Islet precursor cell (in vitro differentiated cells): ENCODE measurements at regions not wholly inside any gene's neighbourhood (a gene's known extent, or its start where the extent isn't known, plus 50 kb on each side); places are given as distances from the start of the nearest gene placed in this dataset.

Experiments used
- DNase-seq: peaks from one replicate; pipeline ENCODE4 v3.0.0-alpha.2; 2018

- no peak for DNase-seq
Measured at GRCh38 chr13:107906131-107906530, 309.2 kb downstream of the LIG4 start.

DNA sequence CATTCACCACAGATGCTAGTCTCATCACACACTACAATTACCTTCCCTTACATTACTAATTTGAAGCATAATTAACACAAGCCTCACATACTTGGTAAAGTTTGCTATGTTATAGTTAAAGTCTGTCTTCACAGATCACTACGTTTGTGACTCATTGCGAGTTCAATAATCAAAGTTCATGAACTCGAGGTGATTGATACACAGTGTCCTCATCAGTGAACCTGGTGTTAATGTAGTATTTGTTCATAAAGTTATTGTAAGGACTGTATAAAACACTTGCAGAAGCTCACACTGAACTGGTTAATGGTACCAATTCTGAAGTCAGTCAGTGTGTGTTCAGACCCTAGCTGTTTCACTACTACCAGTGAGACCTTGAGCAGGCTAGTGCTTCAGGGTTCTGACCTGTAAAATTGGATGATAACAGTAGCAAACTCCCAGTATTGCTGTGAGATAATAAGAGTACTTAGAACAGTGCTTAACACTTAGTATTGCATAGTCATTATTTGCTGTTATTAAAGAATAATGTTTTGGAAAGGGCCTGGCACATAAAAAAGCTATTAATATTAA lies 313.3 kb downstream of the LIG4 start:
- no peak for DNase-seq

GRCh38 chr13:107901230-107901629 lies 314.1 kb downstream of the LIG4 start:
- DNase-seq, result no peak

DNA sequence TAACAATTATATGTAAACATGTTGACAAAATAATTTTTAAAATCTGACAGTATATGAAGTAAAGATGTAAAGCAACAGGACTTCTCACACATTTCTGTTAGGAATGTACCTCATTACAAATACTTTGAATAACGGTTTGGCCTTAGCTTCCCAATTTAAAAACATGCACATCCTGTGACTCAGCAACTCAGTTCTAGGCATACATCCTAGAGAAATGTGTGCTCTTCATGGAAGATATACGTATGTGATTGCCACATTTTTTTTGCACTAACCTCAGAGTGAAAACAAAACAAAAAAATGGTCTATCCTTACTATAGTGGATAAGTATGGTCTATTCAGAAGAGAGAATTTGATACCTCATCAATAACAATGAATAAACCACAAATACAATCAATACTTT lies 314.6 kb downstream of the LIG4 start:
- no peak for DNase-seq

GRCh38 chr13:107886118-107886517 lies 329.2 kb downstream of the LIG4 start:
- no peak for DNase-seq

GRCh38 chr13:107884564-107884963 lies 330.8 kb downstream of the LIG4 start:
- DNase-seq, result no peak

DNA sequence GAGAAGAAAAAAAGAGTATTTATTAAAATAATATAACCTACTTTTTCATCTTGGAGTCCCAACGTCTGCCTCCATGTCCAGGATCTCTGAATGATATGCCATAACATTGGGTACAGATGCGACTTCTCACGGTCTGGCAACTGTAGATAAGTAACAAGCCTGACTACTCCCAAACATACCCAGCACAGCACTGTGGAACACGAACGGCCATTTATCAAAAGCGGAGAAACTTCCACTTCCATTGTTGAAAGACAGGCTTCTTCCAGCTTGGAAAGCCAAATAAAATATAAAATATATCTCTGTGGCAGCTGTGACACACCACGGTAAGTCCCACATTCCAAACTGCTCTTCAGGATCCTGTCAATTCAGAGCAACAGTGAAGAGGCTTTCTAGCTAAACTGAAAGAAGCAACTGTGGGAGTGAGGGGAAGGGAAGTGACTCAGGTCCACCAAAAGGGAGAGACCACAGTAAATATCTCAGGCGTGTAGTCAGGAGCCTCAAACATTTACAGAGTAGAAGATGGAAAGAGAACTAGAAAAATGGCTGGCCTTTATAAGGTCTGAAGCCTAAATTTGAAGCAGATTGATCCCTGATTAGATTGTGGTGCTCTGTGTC lies 331.7 kb downstream of the LIG4 start:
- no peak for DNase-seq

DNA sequence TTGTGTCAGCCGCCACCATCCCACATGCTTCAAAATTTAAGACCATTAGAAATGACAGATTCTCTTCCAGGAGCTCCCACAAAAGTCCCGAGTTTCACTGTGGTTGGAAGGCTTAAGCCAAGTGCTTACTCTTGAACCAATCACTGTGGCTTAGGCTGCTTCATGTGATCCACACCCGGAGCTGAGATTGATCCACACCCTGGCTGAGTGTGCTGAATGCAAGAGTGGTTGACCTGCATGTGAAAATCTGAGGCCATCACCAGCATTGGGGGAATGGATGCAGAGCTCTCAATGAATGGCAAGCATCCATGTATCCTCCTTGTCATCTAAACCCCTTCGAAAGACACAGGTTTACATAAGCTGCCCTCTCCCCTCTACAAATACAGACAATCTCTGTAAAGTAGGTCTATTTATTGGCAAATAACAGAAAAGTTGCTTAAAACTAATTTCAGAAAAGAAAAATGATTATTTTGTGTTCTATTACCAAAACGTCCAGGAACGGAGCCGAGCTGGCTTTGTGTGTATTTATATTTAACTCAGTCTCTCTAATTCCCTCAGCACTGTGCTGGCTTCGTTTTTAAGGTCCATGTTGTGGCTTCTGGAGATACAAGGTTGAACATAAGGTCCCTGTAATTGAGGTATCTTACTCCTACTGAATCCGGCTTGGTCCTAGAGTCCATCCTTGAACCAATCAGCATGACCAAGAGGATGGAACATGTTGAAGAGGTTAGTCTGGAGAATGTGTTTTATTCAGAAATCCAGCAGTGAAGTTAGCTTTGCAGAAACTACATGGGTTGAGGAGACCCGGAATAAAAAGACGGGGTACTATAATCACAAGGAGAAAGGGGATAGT lies 332.4 kb downstream of the LIG4 start:
- no peak for DNase-seq

- DNase-seq, result no peak
Measured at GRCh38 chr13:107881362-107881761, 334.0 kb downstream of the LIG4 start.

DNA sequence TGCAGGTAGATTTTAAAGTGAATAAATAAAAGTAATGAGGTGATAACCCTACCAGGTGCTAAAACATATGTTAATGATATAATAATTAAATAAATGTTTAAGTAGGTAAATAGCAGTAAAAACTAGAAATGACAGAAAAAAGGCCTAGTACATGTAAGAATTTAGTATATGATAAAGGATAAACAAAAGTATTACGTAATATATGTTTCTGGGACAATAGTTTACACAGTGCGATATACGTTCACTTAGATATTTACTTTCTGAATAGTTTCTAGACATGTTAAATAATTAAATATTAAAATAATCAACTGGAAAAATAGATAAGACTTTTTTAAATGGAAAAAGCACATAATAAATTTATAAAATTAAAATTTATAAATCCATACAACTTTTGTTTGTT lies 340.9 kb downstream of the LIG4 start:
- DNase-seq, result no peak

- no peak for DNase-seq
Measured at GRCh38 chr13:107873926-107874325, 341.4 kb downstream of the LIG4 start.

DNA sequence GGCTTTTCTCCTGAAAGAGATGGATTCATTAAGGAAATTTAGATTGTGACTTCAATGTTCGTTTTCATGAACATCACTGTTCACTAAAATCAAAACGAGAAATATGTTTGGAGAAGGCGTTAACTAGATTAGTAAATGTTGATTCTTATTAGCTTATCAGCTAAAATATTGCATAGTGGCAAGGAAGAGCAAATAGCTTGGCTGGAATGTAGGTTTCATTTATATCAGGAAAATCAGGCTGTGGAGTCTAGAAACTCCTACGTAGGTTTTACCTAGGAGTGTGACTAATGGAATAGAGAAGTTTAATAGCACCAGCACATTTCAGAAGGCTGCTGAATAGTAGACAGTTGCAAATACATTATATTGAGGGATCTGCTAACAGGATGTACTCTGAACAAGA lies 344.9 kb downstream of the LIG4 start:
- no peak for DNase-seq

- peak; percentile 80 for DNase-seq
Measured at GRCh38 chr13:107867701-107868661, 347.4 kb downstream of the LIG4 start.

GRCh38 chr13:107866941-107867623 lies 348.3 kb downstream of the LIG4 start:
- DNase-seq, result peak; percentile 69

GRCh38 chr13:107866032-107866940 lies 349.1 kb downstream of the LIG4 start:
- DNase-seq, result peak; percentile 89

DNA sequence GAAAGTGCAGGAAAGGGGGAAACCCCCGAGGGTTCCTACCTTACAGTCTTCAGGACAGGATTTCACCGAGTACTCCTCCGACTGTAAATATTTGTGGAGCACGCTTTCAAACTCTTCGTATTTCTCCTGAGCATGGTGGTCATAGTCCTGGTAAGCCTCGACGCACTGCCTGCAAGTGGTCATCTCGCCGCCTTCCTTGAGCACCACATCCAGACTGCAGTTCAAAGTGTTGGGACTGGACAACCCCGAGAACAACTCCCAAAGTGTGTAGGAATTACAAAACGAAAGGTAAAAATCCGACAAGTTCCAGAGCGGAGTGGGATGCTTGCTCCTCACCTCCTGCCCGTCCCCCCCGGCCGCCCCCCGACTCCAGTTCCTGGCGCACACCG lies 349.7 kb downstream of the LIG4 start:
- no peak for DNase-seq

GRCh38 chr13:107865318-107865575 lies 350.1 kb downstream of the LIG4 start:
- DNase-seq, result no peak

DNA sequence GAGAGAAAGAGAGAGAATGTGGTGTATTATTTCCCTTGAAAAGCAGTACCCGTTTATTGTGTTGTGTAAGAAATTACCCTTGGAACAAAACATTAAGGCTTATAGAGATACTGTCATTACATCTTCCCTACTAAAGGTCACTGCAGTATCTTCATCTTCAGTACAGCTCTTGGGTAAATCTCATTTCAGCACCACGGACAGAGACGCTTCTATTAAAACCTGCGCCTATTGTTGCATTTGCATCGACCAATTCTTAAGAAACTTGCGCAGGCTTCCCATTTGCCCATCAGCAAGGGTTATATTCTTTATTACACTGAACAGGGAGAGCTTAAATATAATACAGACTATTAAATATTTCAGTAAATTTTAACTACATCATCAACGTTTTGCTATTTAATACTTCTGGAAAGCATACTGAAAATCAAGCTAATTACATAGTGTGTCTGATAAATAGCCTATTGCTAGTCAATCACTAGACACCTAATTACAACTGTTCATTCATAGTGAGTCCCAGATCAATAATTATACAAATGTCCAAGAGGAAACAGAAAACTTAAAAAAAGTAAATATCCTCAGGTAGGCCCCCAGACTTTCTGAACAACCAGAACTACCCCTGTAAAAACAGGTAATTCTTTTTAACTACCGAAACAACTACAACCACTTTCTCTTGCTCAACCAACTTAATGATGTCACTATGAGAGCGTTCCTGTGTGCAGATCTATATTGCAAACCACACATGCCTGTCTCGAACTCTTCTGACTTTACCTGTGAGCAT lies 350.6 kb downstream of the LIG4 start:
- peak; percentile 61 for DNase-seq

GRCh38 chr13:107860284-107860683 lies 355.1 kb downstream of the LIG4 start:
- DNase-seq, result no peak

DNA sequence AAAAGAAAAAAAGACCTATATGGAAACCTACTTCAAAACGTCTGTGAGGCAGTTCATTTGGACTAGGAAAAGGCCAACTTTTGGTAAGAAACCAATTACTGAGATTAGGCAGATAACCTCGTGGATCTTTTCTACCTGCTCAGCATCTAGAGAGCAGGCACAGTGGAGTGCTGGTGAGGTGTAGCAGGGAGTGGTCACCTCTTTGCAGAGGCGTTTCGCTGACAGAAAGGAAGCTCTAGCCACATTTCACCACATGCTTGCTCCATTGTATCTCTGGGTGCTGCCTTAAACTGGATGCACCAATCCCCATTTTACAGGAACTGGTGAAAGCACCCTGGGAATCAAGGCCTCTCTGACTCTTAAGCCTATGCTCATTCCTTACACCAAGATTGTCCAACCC lies 360.5 kb downstream of the LIG4 start:
- DNase-seq, result no peak

DNA sequence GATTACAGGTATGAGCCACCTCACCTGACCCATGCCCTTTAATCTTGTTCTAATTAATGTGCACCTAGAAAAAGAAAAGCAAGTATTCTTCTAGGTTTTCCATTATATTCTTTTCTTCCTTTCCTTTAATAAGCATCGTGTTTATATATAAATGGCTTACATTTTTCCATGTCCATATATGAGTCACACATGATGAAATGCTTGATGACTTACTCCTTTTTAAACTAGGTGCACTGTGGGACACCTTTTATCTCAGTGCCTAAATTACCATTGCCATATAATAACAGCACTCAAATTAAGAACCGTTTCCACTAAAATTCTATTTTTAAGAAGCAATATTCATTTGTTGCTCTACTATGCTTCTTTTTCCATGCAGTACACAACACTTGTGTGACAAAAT lies 363.3 kb downstream of the LIG4 start:
- no peak for DNase-seq
